ENCODE measurements at regions not wholly inside any gene's neighbourhood (a gene's known extent, or its start where the extent isn't known, plus 50 kb on each side); places are given as distances from the start of the nearest gene placed in this dataset.

GRCh38 chr2:144798989-144799388, 279.1 kb upstream of the ZEB2 start:
- TF ChIP-seq CTCF (IDR thresholded peaks at IDR 0.05), result no peak
- no peak for TF ChIP-seq EZH2 (IDR thresholded peaks at IDR 0.05; ENCODE audit: borderline replicate concordance, insufficient read depth, low read depth, low read length, poor library complexity, severe bottlenecking)
